HEK293T (cell line): ENCODE measurements at regions not wholly inside any gene's neighbourhood (a gene's known extent, or its start where the extent isn't known, plus 50 kb on each side); places are given as distances from the start of the nearest gene placed in this dataset.
A peak's percentile ranks its signal among the peaks of the same experiment; 100 is the strongest.

ENCODE experiments used
- CTCF ChIA-PET: fragments of 350-600 bp; formaldehyde crosslinking; extraction: SDS; loops from one replicate; lab custom pipeline; 2021; ENCODE audit warnings: antibody characterized with exemption, inconsistent platforms; lab: Yijun Ruan, JAX
- POLR2A ChIA-PET: fragments of 350-600 bp; formaldehyde crosslinking; extraction: SDS; loops from one replicate; lab custom pipeline; 2020; ENCODE audit warnings: antibody characterized with exemption, inconsistent platforms; lab: Yijun Ruan, JAX
- DNase-seq: peaks from one replicate; pipeline ENCODE4 v3.0.0; 2012; ENCODE audit warnings: mixed read lengths; ENCODE audit errors: extremely low spot score
- ARNT ChIP-seq: fragments of 450-650 bp; IDR thresholded peaks from 2 replicates; pipeline ENCODE4 v1.6.1; 2017; ENCODE audit warnings: mild to moderate bottlenecking
- BHLHE40 ChIP-seq: fragments of 450-650 bp; IDR thresholded peaks from 2 replicates; pipeline ENCODE4 v1.6.1; 2016; ENCODE audit warnings: mild to moderate bottlenecking, moderate library complexity, borderline replicate concordance
- CTBP1 ChIP-seq: fragments of 450-650 bp; IDR thresholded peaks from 2 replicates; pipeline ENCODE4 v1.6.1; 2016; ENCODE audit warnings: borderline replicate concordance
- ELF4 ChIP-seq: fragments of 450-650 bp; IDR thresholded peaks from 2 replicates; pipeline ENCODE4 v1.6.1; 2017; ENCODE audit warnings: antibody characterized with exemption
- FOXA1 ChIP-seq: fragments of 450-650 bp; IDR thresholded peaks from 2 replicates; pipeline ENCODE4 v1.6.1; 2016; ENCODE audit warnings: mild to moderate bottlenecking
- FOXK2 ChIP-seq: fragments of 450-650 bp; IDR thresholded peaks from 2 replicates; pipeline ENCODE4 v1.6.1; 2016; ENCODE audit warnings: mild to moderate bottlenecking
- FOXM1 ChIP-seq: fragments of 450-650 bp; IDR thresholded peaks from 2 replicates; pipeline ENCODE4 v1.6.1; 2017; ENCODE audit warnings: mild to moderate bottlenecking, borderline replicate concordance
- HDGF ChIP-seq: fragments of 450-650 bp; IDR thresholded peaks from 2 replicates; pipeline ENCODE4 v1.6.1; 2017; ENCODE audit warnings: antibody characterized with exemption, borderline replicate concordance
- L3MBTL2 ChIP-seq: fragments of 450-650 bp; conservative IDR thresholded peaks from 2 replicates; pipeline ENCODE4 v1.6.1; 2016; ENCODE audit warnings: mild to moderate bottlenecking
- LEF1 ChIP-seq: fragments of 450-650 bp; IDR thresholded peaks from 2 replicates; pipeline ENCODE4 v1.6.1; 2017; ENCODE audit warnings: mild to moderate bottlenecking, borderline replicate concordance
- NFRKB ChIP-seq: fragments of 450-650 bp; IDR thresholded peaks from 2 replicates; pipeline ENCODE4 v1.6.1; 2016; ENCODE audit warnings: mild to moderate bottlenecking, moderate library complexity
- PKNOX1 ChIP-seq: fragments of 450-650 bp; IDR thresholded peaks from 2 replicates; pipeline ENCODE4 v1.6.1; 2016
- SP1 ChIP-seq: fragments of 450-650 bp; IDR thresholded peaks from 2 replicates; pipeline ENCODE4 v1.6.1; 2017
- TARDBP ChIP-seq: fragments of 450-650 bp; IDR thresholded peaks from 2 replicates; pipeline ENCODE4 v1.6.1; 2016
- ZNF384 ChIP-seq: fragments of 450-650 bp; IDR thresholded peaks from 2 replicates; pipeline ENCODE4 v1.6.1; 2016

DNA sequence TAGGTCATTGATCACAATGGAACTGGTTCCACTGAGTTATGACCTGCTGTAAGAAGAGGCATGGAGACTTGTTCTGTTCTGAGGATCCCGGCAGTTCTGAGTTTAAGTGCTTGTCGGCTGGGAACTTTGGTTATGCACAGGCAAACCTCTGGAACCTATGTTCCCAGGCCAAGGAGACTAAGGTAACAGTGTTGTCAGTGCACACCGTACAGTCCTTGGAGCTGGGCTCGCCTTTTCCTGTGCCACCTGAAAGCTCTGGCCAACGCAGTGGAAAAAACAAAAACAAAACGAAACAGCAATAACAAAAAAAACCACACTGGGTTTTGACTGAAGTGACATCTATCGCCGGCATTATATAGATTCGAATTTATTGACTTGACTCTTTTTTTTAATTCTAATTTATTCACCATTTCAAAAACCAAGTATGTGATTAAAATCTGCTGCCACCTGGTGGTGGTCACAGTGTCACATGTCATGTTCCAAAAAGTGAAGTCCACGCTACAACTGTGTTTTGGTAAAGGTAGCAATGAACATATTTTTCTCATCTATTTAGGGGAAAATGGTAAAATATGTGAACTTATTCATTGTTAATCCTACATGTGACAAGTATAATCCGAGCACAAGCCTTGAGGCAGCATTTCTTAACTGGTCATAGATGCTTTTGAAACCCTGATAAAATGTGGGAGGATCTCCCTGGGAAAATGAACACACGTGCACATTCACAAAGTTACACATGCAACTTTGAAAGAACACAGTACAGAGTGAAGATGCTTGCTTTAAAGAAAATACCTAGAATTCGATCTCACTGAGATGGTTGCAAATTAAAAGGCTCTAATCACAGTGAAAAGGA, 113.8 kb upstream of the PPP2R2D start:
- TF ChIP-seq HDGF = no peak
- TF ChIP-seq FOXM1 = no peak
- no peak for TF ChIP-seq FOXA1
- TF ChIP-seq L3MBTL2 = no peak
- TF ChIP-seq TARDBP = no peak
- no peak for TF ChIP-seq PKNOX1
- TF ChIP-seq SP1 = no peak
- no peak for TF ChIP-seq NFRKB
- no peak for TF ChIP-seq ARNT
- TF ChIP-seq CTBP1 = no peak
- no peak for TF ChIP-seq ELF4
- no peak for TF ChIP-seq ZNF384
- ChIA-PET CTCF (no interaction called here), POLR2A (no interaction called here)
- no peak for DNase-seq

DNA sequence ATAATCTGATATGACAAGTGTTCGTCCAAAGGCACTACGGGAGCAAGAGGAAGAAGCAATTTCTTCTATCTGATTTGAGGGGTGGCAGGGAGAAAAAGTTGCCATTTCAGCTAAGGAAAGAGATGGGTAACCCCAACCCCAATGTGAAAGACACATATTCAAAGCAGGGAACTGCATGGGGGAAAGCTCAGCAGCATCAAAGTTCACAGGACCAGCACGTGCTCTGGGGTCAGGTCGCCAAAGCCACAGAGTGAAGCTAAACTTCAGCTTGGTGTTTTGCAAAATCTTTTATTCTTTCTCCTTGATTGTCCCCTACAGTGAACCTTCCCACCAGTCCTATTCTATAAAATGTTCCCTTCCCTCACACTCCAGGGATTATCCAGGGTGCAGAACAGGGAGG, 112.8 kb upstream of the PPP2R2D start:
- POLR2A ChIA-PET = no interaction called here
- TF ChIP-seq BHLHE40 (no peak), ELF4 (no peak), ZNF384 (no peak)
- CTCF ChIA-PET = no interaction called here
- no peak for DNase-seq

DNA sequence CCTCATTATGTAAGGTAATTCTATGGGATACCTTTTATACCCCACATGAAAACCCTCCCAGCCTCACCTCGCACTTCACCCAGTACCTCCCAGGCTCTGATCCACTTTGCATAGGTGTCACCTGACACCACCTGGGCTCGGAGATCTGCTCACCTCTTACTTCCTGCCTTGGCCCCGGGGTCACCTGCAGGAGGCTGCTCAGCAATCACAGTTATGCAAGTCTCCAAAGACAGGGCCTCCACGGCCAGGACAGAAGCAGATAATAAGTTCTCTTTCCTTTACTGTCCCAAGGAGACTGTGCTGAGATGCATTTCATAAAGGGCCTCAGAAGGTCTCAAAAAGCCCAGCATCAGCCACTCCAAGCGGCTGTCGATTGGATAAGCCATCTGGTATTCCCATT, 112.4 kb upstream of the PPP2R2D start:
- ChIA-PET POLR2A (no interaction called here), CTCF (no interaction called here)
- no peak for DNase-seq
- TF ChIP-seq TARDBP = no peak

- CTCF ChIA-PET = no interaction called here
- TF ChIP-seq HDGF = no peak
- TF ChIP-seq CTBP1 = no peak
- no peak for TF ChIP-seq ZNF384
- TF ChIP-seq ARNT = no peak
- TF ChIP-seq LEF1 = no peak
- no peak for TF ChIP-seq FOXM1
- TF ChIP-seq TARDBP = no peak
- no peak for TF ChIP-seq FOXA1
- DNase-seq = no peak
- POLR2A ChIA-PET = no interaction called here
Observed at GRCh38 chr10:131789516-131789915, 111.3 kb upstream of the PPP2R2D start.

GRCh38 chr10:131790021-131790420, 110.8 kb upstream of the PPP2R2D start:
- POLR2A ChIA-PET = no interaction called here
- CTCF ChIA-PET = no interaction called here
- DNase-seq = no peak
- no peak for TF ChIP-seq ELF4
- no peak for TF ChIP-seq SP1
- no peak for TF ChIP-seq TARDBP
- TF ChIP-seq ZNF384 = no peak
- TF ChIP-seq ARNT = no peak
- 0 out of 2 replicates have a peak, but pooled peaks have one; percentile 26 for TF ChIP-seq L3MBTL2
- TF ChIP-seq PKNOX1 = 0 out of 2 replicates have a peak, but pooled peaks have one; percentile 2
- TF ChIP-seq HDGF = no peak

- TF ChIP-seq PKNOX1 (no peak), HDGF (no peak), SP1 (no peak), FOXM1 (no peak), FOXK2 (no peak), BHLHE40 (no peak), ZNF384 (no peak)
- POLR2A ChIA-PET = no interaction called here
- no peak for DNase-seq
- CTCF ChIA-PET = no interaction called here
Observed at GRCh38 chr10:131792011-131792651, 108.7 kb upstream of the PPP2R2D start.

GRCh38 chr10:131792809-131793208, 108.0 kb upstream of the PPP2R2D start:
- ChIA-PET CTCF (no interaction called here), POLR2A (no interaction called here)
- no peak for TF ChIP-seq FOXM1
- no peak for TF ChIP-seq FOXA1
- TF ChIP-seq BHLHE40 = no peak
- TF ChIP-seq FOXK2 = no peak
- TF ChIP-seq PKNOX1 = no peak
- TF ChIP-seq ELF4 = no peak
- TF ChIP-seq TARDBP = no peak
- no peak for TF ChIP-seq HDGF
- no peak for TF ChIP-seq LEF1
- no peak for TF ChIP-seq SP1
- no peak for DNase-seq
